OCI-LY7 (cell line): ENCODE measurements at regions not wholly inside any gene's neighbourhood (a gene's known extent, or its start where the extent isn't known, plus 50 kb on each side); places are given as distances from the start of the nearest gene placed in this dataset.
A peak's percentile ranks its signal among the peaks of the same experiment; 100 is the strongest.

ENCODE experiments used
- BruUV-seq: library from RNA; stranded (reverse); fragments of 400-500 nt; replicated peaks from 2 replicates; lab custom pipeline; 2021; lab: Mats Ljungman, UMichigan
- CTCF ChIA-PET: fragments of 300-600 bp; sonication (Branson Sonifier 250); formaldehyde crosslinking; loops from one replicate; lab custom pipeline; 2022; ENCODE audit warnings: antibody characterized with exemption; ENCODE audit not compliant: unreplicated experiment; lab: Charles Lee
- POLR2A ChIA-PET: fragments of 300-600 bp; sonication (Branson Sonifier 250); formaldehyde crosslinking; loops from one replicate; lab custom pipeline; 2022; ENCODE audit warnings: antibody characterized with exemption; lab: Charles Lee
- DNase-seq: peaks from one replicate; pipeline ENCODE4 v3.0.0-alpha.2; 2015; ENCODE audit warnings: low spot score
- H2AFZ ChIP-seq: fragments of 200-600 bp; sonication (generic), shearing (Covaris generic); 2 replicates; pipeline ENCODE4 v1.6.1; 2014; ENCODE audit warnings: mild to moderate bottlenecking, antibody characterized with exemption, low read length, moderate library complexity
- H3K27ac ChIP-seq: fragments of 200-600 bp; sonication (generic); 2 replicates; pipeline ENCODE4 v1.5.1; 2014; ENCODE audit warnings: mixed run types, low read depth, mild to moderate bottlenecking, moderate library complexity, low read length, inconsistent platforms; ENCODE audit not compliant: poor library complexity, severe bottlenecking
- H3K36me3 ChIP-seq: fragments of 200-600 bp; sonication (generic); 2 replicates; pipeline ENCODE4 v1.6.1; 2014; ENCODE audit warnings: mild to moderate bottlenecking, antibody characterized with exemption, low read length, moderate library complexity, mixed read lengths; ENCODE audit not compliant: insufficient read depth
- H3K4me1 ChIP-seq: fragments of 200-600 bp; sonication (generic); 2 replicates; pipeline ENCODE4 v1.5.1; 2014; ENCODE audit warnings: mild to moderate bottlenecking, low read length; ENCODE audit not compliant: insufficient read depth, poor library complexity, severe bottlenecking
- H3K4me2 ChIP-seq: fragments of 200-600 bp; sonication (generic); 2 replicates; pipeline ENCODE4 v1.6.1; 2014; ENCODE audit warnings: mild to moderate bottlenecking, low read length
- H3K4me3 ChIP-seq: fragments of 200-600 bp; sonication (generic); 2 replicates; pipeline ENCODE4 v1.5.1; 2014; ENCODE audit warnings: mild to moderate bottlenecking, low read depth, low read length; ENCODE audit not compliant: poor library complexity, severe bottlenecking
- H3K79me2 ChIP-seq: fragments of 200-600 bp; sonication (generic); 2 replicates; pipeline ENCODE4 v1.6.1; 2016; ENCODE audit warnings: low read depth, mild to moderate bottlenecking, low read length, moderate library complexity, mixed read lengths; ENCODE audit not compliant: insufficient read depth
- H3K9me2 ChIP-seq: fragments of 200-600 bp; sonication (generic); 2 replicates; pipeline ENCODE4 v1.6.1; 2016; ENCODE audit warnings: mild to moderate bottlenecking, low read length, mixed read lengths; ENCODE audit not compliant: insufficient read depth
- H3K9me3 ChIP-seq: fragments of 200-600 bp; sonication (generic); 2 replicates; pipeline ENCODE4 v1.6.1; 2014; ENCODE audit warnings: mild to moderate bottlenecking, mixed run types, low read length, mixed read lengths
- H4K20me1 ChIP-seq: fragments of 200-600 bp; sonication (generic); 2 replicates; pipeline ENCODE4 v1.6.1; 2014; ENCODE audit warnings: mild to moderate bottlenecking, antibody characterized with exemption, low read length, moderate library complexity, mixed read lengths; ENCODE audit not compliant: insufficient read depth
- CTCF ChIP-seq: fragments of 200-600 bp; sonication (generic); conservative IDR thresholded peaks from 2 replicates; pipeline ENCODE4 v1.5.1; 2014; ENCODE audit warnings: mild to moderate bottlenecking, antibody characterized with exemption, low read length, moderate library complexity, mixed read lengths
- EZH2phosphoT487 ChIP-seq: fragments of 200-600 bp; sonication (generic); IDR thresholded peaks from 2 replicates; pipeline ENCODE4 v1.6.1; 2018; ENCODE audit warnings: low read depth, borderline replicate concordance, mild to moderate bottlenecking, mixed run types, antibody characterized with exemption, low read length, moderate library complexity, mixed read lengths
- intact Hi-C: fragments of 100-400 bp; cut with micrococcal nuclease; formaldehyde crosslinking; loops from one replicate; pipeline ENCODE4 v1.10.0; 2022; ENCODE audit not compliant: unreplicated experiment

DNA sequence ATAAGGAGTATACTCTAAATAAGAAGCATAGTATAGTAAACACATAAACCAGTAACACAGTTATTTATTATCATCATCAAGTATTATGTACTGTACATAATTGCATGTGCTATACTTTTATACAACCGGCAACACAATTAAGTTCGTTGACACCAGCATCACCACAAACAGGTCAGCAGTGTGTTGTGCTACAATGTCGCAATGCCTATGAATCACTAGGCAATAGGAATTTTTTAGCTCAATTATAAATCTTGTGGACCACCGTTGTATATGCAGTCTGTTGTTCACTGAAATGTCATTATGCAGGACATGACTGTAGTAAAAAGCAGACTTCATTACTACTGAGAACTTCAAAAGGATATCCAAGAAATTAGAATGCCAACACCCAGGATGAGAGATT lies 177.0 kb downstream of the PDCD6IP start:
- TF ChIP-seq CTCF = no peak
- no peak for TF ChIP-seq EZH2phosphoT487
- Histone ChIP-seq H3K4me1 (no peaks in the 10 kb centered on the region), H3K36me3 (no peaks in the 10 kb centered on the region), H3K9me3 (no peaks in the 10 kb centered on the region), H3K4me3 (no peak overlapping the region), H3K27ac (no peak overlapping the region), H2AFZ (no peak overlapping the region), H3K79me2 (no peaks in the 10 kb centered on the region), H4K20me1 (no peaks in the 10 kb centered on the region), H3K4me2 (no peak overlapping the region), H3K9me2 (no peaks in the 10 kb centered on the region)
- DNase-seq = no peak
- POLR2A ChIA-PET = interaction anchor here (0.7 to 1.0 kb wide), 3 partner anchors 40 to 1751 kb away, joined by 3 to 4 read pairs (median 3); no protein-coding TSS in a partner anchor
- CTCF ChIA-PET = no interaction called here
- intact Hi-C loops = loop anchor here (1.0 to 10.0 kb wide), 2 partner anchors 27 to 289 kb away; no protein-coding TSS in a partner anchor
- no TSS peak for BruUV-seq

- Histone ChIP-seq H3K4me3 (no peak overlapping the region), H3K9me3 (no peaks in the 10 kb centered on the region), H3K36me3 (no peaks in the 10 kb centered on the region), H3K79me2 (no peaks in the 10 kb centered on the region), H2AFZ (no peak overlapping the region), H3K9me2 (no peaks in the 10 kb centered on the region), H3K4me1 (no peaks in the 10 kb centered on the region), H4K20me1 (no peaks in the 10 kb centered on the region), H3K4me2 (no peak overlapping the region), H3K27ac (no peak overlapping the region)
- BruUV-seq = no TSS peak
- intact Hi-C loops = loop anchor here (10.0 kb wide), 1 partner anchor 288 kb away; no protein-coding TSS in a partner anchor
- no peak for TF ChIP-seq CTCF
- TF ChIP-seq EZH2phosphoT487 = no peak
- no peak for DNase-seq
- POLR2A ChIA-PET = interaction anchor here (0.6 to 0.7 kb wide), 2 partner anchors 99 to 147 kb away, joined by 3 to 4 read pairs; no protein-coding TSS in a partner anchor
- CTCF ChIA-PET = no interaction called here
Measured at GRCh38 chr3:33977227-33977626, 178.8 kb downstream of the PDCD6IP start.

DNA sequence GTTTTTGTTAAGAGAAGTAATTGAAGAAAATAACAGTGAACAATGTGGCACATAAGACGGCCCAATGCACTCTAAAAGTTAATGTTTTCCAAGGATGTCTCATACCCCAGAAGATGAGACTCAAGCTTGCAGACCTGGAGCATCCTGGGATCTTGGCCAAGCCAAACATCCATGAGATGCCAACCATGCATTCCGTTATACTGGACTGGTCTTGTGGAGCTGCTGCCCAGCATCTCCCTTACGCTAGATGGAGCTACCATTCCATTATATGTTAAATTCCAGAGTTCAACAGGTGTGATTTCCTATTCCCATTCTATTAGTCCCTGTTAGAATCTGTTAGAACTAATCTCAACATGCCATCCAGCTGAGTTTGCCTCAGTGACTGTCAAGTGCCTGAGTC lies 181.8 kb downstream of the PDCD6IP start:
- BruUV-seq = no TSS peak
- intact Hi-C loops = loop anchor here (2.0 kb wide), 1 partner anchor 705 kb away; no protein-coding TSS in a partner anchor
- POLR2A ChIA-PET = no interaction called here

More for the DNA sequence above, 181.8 kb downstream of the PDCD6IP start:
- Histone ChIP-seq H3K79me2 (no peaks in the 10 kb centered on the region), H3K4me1 (no peaks in the 10 kb centered on the region), H3K27ac (no peak overlapping the region), H2AFZ (no peak overlapping the region), H3K9me3 (no peaks in the 10 kb centered on the region), H4K20me1 (no peaks in the 10 kb centered on the region), H3K4me2 (no peak overlapping the region), H3K4me3 (no peak overlapping the region), H3K36me3 (no peaks in the 10 kb centered on the region), H3K9me2 (no peaks in the 10 kb centered on the region)
- CTCF ChIA-PET = no interaction called here
- TF ChIP-seq EZH2phosphoT487 (no peak), CTCF (peak; percentile 80)
- DNase-seq = peak; percentile 42
